CD14-positive monocyte (primary cell): ENCODE measurements at regions not wholly inside any gene's neighbourhood (a gene's known extent, or its start where the extent isn't known, plus 50 kb on each side); places are given as distances from the start of the nearest gene placed in this dataset.

Source experiments
- DNase-seq, 3 donors: peaks; one replicate each; pipeline ENCODE4 v3.0.0-alpha.2; 2011 to 2022
- H2AFZ ChIP-seq: 2 replicates; pipeline ENCODE4 v1.6.0; 2012; ENCODE audit warnings: mild to moderate bottlenecking, low read depth, low read length, inconsistent platforms; ENCODE audit not compliant: insufficient read depth, poor library complexity, severe bottlenecking
- H3K27ac ChIP-seq, 2 donors: 1 replicate in 1 of 2; 2 replicates in 1 of 2; pipeline ENCODE4 v1.5.1; 2012 to 2013; ENCODE audit warnings: low read length in 2 of 2, control low read depth in 1 of 2, inconsistent platforms in 1 of 2, low read depth in 1 of 2, mild to moderate bottlenecking in 1 of 2
- H3K27me3 ChIP-seq, 2 donors: one replicate each; pipeline versions ENCODE4 v1.6.0 to v1.6.1; 2011 to 2013; ENCODE audit warnings: low read length in 2 of 2; ENCODE audit not compliant: control insufficient read depth in 2 of 2, insufficient read depth in 2 of 2
- H3K36me3 ChIP-seq, 2 donors: replicated peaks in 1 of 2; 1 replicate in 1 of 2; 2 replicates in 1 of 2; pipeline versions ENCODE4 v1.5.1 to v1.6.1; 2012 to 2013; ENCODE audit warnings: low read length in 2 of 2, control low read depth in 1 of 2, inconsistent platforms in 1 of 2, mild to moderate bottlenecking in 1 of 2; ENCODE audit not compliant: insufficient read depth in 2 of 2, control insufficient read depth in 1 of 2
- H3K4me1 ChIP-seq, 2 donors: 1 replicate in 1 of 2; 2 replicates in 1 of 2; pipeline versions ENCODE4 v1.5.1 to v1.6.1; 2012 to 2013; ENCODE audit warnings: low read length in 2 of 2, control low read depth in 1 of 2, inconsistent platforms in 1 of 2, mild to moderate bottlenecking in 1 of 2, moderate library complexity in 1 of 2; ENCODE audit not compliant: insufficient read depth in 2 of 2, control insufficient read depth in 1 of 2
- H3K4me2 ChIP-seq: replicated peaks from 2 replicates; pipeline ENCODE3; 2012; ENCODE audit warnings: low read length, moderate library complexity, mild to moderate bottlenecking; ENCODE audit not compliant: poor library complexity, severe bottlenecking; ENCODE audit errors: extremely low read depth
- H3K4me3 ChIP-seq, 3 experiments: fragments of 200-600 bp in 1 of 3; sonication (generic) in 1 of 3; replicated peaks in 1 of 3; 1 replicate in 2 of 3; 2 replicates in 1 of 3; pipeline ENCODE4 v1.5.1; 2011 to 2013; ENCODE audit warnings: low read length in 3 of 3, mild to moderate bottlenecking in 3 of 3, control low read depth in 2 of 3, low read depth in 2 of 3, inconsistent platforms in 1 of 3, moderate library complexity in 1 of 3
- H3K79me2 ChIP-seq: 2 replicates; pipeline ENCODE4 v1.6.0; 2012; ENCODE audit warnings: mild to moderate bottlenecking, control low read depth, inconsistent platforms, low read length, moderate library complexity; ENCODE audit not compliant: insufficient read depth
- H3K9ac ChIP-seq: 2 replicates; pipeline ENCODE4 v1.6.0; 2017; ENCODE audit warnings: low read length, mild to moderate bottlenecking; ENCODE audit not compliant: insufficient read depth, poor library complexity, severe bottlenecking
- H3K9me3 ChIP-seq, 2 donors: replicated peaks in 1 of 2; 1 replicate in 1 of 2; 2 replicates in 1 of 2; pipeline versions ENCODE4 v1.5.1 to v1.6.1; 2012 to 2013; ENCODE audit warnings: low read length in 2 of 2, control low read depth in 1 of 2; ENCODE audit not compliant: control insufficient read depth in 1 of 2, insufficient read depth in 1 of 2
- H4K20me1 ChIP-seq: 2 replicates; pipeline ENCODE4 v1.6.0; 2012; ENCODE audit warnings: mild to moderate bottlenecking, low read length, control low read depth, moderate library complexity; ENCODE audit not compliant: insufficient read depth
- H3K27ac Mint-ChIP-seq, 7 donors: one replicate each; pipeline ENCODE4 v1.8.0; 2020; ENCODE audit warnings: mild to moderate bottlenecking in 7 of 7, mixed read lengths in 7 of 7, moderate library complexity in 6 of 7, inconsistent platforms in 2 of 7
- H3K27me3 Mint-ChIP-seq, 3 donors: one replicate each; pipeline ENCODE4 v1.8.0; 2021 to 2022; ENCODE audit warnings: low read depth in 3 of 3, mild to moderate bottlenecking in 3 of 3, mixed read lengths in 3 of 3, moderate library complexity in 3 of 3, inconsistent platforms in 1 of 3
- H3K36me3 Mint-ChIP-seq, 2 donors: one replicate each; pipeline ENCODE4 v1.8.0; 2020; ENCODE audit warnings: mixed read lengths in 2 of 2, inconsistent platforms in 1 of 2, mild to moderate bottlenecking in 1 of 2
- H3K4me1 Mint-ChIP-seq: one replicate; pipeline ENCODE4 v1.8.0; 2020; ENCODE audit warnings: mild to moderate bottlenecking, mixed read lengths
- H3K4me3 Mint-ChIP-seq, 2 donors: one replicate each; pipeline ENCODE4 v1.8.0; 2020; ENCODE audit warnings: mild to moderate bottlenecking in 2 of 2, mixed read lengths in 2 of 2, moderate library complexity in 1 of 2
- H3K9me3 Mint-ChIP-seq, 7 donors: one replicate each; pipeline ENCODE4 v1.8.0; 2020 to 2022; ENCODE audit warnings: mixed read lengths in 7 of 7, mild to moderate bottlenecking in 6 of 7, moderate library complexity in 6 of 7, inconsistent platforms in 2 of 7
- WGBS: methylation state at CpG from one replicate; pipeline ENCODE4 v1.1.5; 2013; ENCODE audit warnings: missing lambda C conversion rate; ENCODE audit not compliant: insufficient coverage; 5-methylcytosine and 5-hydroxymethylcytosine counted together
- intact Hi-C, 2 donors: fragments of 100-400 bp; cut with micrococcal nuclease; formaldehyde crosslinking; loops; one replicate each; pipeline versions ENCODE4 v1.15.0 to v1.15.1; 2023
- TF ChIP-seq, protein P1 (sequence below): fragments of 200-600 bp; IDR thresholded peaks from one replicate; pipeline ENCODE4 v1.8.0; 2022; ENCODE audit warnings: antibody characterized with exemption, mild to moderate bottlenecking

DNA sequence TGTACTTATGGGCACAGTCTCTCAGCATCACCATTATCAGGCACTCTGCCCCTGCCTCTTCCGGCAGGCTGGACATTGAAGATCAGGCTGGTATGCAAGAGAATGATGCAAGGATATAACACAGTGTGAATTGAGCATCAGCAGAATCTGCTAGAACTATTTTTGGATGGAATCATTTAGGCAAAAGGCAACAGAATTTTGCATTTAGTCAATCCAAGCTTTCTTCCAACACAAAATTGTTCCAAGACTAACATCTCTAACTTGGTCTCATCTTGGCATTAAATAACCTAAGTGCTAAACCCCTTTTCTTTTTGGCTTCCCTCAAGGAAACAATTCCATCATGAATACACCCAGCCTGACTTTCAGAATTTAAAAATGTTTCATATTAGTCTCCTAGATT lies 339.9 kb downstream of the PRELID2 start:
- WGBS, result no CpG with 5 or more reads among the region's 1 CpG
- intact Hi-C loops, result no loop called here
- TF ChIP-seq, protein P1, sequence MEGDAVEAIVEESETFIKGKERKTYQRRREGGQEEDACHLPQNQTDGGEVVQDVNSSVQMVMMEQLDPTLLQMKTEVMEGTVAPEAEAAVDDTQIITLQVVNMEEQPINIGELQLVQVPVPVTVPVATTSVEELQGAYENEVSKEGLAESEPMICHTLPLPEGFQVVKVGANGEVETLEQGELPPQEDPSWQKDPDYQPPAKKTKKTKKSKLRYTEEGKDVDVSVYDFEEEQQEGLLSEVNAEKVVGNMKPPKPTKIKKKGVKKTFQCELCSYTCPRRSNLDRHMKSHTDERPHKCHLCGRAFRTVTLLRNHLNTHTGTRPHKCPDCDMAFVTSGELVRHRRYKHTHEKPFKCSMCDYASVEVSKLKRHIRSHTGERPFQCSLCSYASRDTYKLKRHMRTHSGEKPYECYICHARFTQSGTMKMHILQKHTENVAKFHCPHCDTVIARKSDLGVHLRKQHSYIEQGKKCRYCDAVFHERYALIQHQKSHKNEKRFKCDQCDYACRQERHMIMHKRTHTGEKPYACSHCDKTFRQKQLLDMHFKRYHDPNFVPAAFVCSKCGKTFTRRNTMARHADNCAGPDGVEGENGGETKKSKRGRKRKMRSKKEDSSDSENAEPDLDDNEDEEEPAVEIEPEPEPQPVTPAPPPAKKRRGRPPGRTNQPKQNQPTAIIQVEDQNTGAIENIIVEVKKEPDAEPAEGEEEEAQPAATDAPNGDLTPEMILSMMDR, result no peak
- Mint-ChIP-seq H3K9me3 (peaks cover 0 to 16% (median 8%) of the 10 kb centered on the region in 7 donors), H3K4me1 (no peaks in the 10 kb centered on the region), H3K27ac (no peak overlapping the region), H3K4me3 (no peak overlapping the region), H3K27me3 (no peaks in the 10 kb centered on the region), H3K36me3 (no peaks in the 10 kb centered on the region)
- H3K9ac ChIP-seq, result no peak overlapping the region
- no peak overlapping the region for H3K4me2 ChIP-seq
- no peaks in the 10 kb centered on the region for H3K27me3 ChIP-seq
- no peak overlapping the region for H2AFZ ChIP-seq
- DNase-seq, result no peak
- no peak overlapping the region for H3K4me3 ChIP-seq
- no peak overlapping the region for H3K27ac ChIP-seq
- H3K9me3 ChIP-seq, result peaks cover 4 to 11% of the 10 kb centered on the region in 2 donors
- no peaks in the 10 kb centered on the region for H3K79me2 ChIP-seq
- H4K20me1 ChIP-seq, result no peaks in the 10 kb centered on the region
- H3K4me1 ChIP-seq, result no peaks in the 10 kb centered on the region
- no peaks in the 10 kb centered on the region for H3K36me3 ChIP-seq

DNA sequence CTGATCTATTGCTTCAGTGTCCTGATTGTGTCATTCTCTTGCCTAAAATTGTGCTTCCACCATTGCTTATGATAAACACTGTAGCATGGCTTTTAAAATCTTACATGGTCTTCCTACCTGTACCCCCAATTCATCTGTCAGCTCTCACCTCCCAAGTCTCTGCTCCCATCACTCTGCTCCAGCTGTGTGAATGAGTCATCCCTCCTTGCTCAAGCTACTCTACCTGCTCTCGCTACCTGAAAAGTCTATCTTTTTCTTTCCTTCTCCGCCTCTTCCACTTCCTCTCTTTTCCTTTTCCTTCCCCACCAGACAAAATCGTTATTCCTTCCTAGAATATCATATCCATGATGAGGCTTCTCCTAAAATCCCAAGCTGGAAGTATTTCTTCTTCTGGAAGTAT lies 341.7 kb downstream of the PRELID2 start:
- Histone ChIP-seq H3K9me3 (peaks cover 2 to 9% of the 10 kb centered on the region in 2 donors), H3K79me2 (no peaks in the 10 kb centered on the region), H3K27ac (no peak overlapping the region), H3K36me3 (no peaks in the 10 kb centered on the region), H3K4me1 (no peaks in the 10 kb centered on the region), H3K27me3 (no peaks in the 10 kb centered on the region), H3K9ac (no peak overlapping the region), H3K4me2 (no peak overlapping the region), H3K4me3 (no peak overlapping the region), H4K20me1 (no peaks in the 10 kb centered on the region), H2AFZ (no peak overlapping the region)
- WGBS, result 100% methylated on average over 2 of the region's 3 CpGs
- H3K4me3 Mint-ChIP-seq, result no peak overlapping the region
- peaks cover 0 to 12% (median 4%) of the 10 kb centered on the region in 7 donors for H3K9me3 Mint-ChIP-seq
- no peaks in the 10 kb centered on the region for H3K36me3 Mint-ChIP-seq
- DNase-seq, result no peak
- H3K27ac Mint-ChIP-seq, result no peak overlapping the region
- no peaks in the 10 kb centered on the region for H3K27me3 Mint-ChIP-seq
- intact Hi-C loops, result no loop called here
- TF ChIP-seq, protein P1, result no peak
- H3K4me1 Mint-ChIP-seq, result no peaks in the 10 kb centered on the region
